ENCODE measurements at regions not wholly inside any gene's neighbourhood (a gene's known extent, or its start where the extent isn't known, plus 50 kb on each side); places are given as distances from the start of the nearest gene placed in this dataset.

DNA sequence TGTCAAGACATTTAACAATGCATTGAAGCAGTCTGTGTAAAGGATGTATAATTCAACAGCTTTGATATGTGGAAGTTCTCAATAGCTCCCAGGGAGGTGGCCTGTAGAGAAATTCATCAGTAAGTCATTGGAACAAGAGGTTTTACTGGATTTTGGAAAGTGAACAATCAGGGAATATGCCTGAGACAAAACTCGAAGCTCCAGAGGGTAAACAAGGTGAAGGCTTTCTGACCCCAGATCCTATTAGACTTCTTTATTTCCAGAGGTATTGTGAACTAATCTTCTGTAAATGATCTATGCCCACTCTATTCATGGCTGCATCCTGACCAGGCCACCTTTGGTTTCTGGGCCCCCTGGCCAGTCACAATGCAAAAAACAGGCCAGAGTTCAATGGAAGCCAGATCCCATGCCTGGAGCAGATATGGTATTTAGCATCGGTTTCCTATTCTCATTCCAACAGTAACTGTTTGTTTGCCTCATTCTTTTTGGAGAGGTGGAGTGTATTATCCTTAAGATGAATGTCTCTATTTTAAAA, 177.3 kb downstream of the SATB1 start:
- TF ChIP-seq EZH2phosphoT487 (IDR thresholded peaks at IDR 0.05; ENCODE audit: unreplicated experiment) (no peak), EZH2 (IDR thresholded peaks at IDR 0.05; ENCODE audit: low read depth, unreplicated experiment) (no peak), POLR2AphosphoS5 (IDR thresholded peaks at IDR 0.05; ENCODE audit: low read depth) (no peak), STAT1 (IDR thresholded peaks at IDR 0.05; ENCODE audit: unreplicated experiment) (no peak)
- TF ChIP-seq, protein P1, sequence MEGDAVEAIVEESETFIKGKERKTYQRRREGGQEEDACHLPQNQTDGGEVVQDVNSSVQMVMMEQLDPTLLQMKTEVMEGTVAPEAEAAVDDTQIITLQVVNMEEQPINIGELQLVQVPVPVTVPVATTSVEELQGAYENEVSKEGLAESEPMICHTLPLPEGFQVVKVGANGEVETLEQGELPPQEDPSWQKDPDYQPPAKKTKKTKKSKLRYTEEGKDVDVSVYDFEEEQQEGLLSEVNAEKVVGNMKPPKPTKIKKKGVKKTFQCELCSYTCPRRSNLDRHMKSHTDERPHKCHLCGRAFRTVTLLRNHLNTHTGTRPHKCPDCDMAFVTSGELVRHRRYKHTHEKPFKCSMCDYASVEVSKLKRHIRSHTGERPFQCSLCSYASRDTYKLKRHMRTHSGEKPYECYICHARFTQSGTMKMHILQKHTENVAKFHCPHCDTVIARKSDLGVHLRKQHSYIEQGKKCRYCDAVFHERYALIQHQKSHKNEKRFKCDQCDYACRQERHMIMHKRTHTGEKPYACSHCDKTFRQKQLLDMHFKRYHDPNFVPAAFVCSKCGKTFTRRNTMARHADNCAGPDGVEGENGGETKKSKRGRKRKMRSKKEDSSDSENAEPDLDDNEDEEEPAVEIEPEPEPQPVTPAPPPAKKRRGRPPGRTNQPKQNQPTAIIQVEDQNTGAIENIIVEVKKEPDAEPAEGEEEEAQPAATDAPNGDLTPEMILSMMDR (conservative IDR thresholded peaks at IDR 0.05; ENCODE audit: low read depth in 2 of 2): no peak
- TF ChIP-seq, protein P2, sequence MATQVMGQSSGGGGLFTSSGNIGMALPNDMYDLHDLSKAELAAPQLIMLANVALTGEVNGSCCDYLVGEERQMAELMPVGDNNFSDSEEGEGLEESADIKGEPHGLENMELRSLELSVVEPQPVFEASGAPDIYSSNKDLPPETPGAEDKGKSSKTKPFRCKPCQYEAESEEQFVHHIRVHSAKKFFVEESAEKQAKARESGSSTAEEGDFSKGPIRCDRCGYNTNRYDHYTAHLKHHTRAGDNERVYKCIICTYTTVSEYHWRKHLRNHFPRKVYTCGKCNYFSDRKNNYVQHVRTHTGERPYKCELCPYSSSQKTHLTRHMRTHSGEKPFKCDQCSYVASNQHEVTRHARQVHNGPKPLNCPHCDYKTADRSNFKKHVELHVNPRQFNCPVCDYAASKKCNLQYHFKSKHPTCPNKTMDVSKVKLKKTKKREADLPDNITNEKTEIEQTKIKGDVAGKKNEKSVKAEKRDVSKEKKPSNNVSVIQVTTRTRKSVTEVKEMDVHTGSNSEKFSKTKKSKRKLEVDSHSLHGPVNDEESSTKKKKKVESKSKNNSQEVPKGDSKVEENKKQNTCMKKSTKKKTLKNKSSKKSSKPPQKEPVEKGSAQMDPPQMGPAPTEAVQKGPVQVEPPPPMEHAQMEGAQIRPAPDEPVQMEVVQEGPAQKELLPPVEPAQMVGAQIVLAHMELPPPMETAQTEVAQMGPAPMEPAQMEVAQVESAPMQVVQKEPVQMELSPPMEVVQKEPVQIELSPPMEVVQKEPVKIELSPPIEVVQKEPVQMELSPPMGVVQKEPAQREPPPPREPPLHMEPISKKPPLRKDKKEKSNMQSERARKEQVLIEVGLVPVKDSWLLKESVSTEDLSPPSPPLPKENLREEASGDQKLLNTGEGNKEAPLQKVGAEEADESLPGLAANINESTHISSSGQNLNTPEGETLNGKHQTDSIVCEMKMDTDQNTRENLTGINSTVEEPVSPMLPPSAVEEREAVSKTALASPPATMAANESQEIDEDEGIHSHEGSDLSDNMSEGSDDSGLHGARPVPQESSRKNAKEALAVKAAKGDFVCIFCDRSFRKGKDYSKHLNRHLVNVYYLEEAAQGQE (IDR thresholded peaks at IDR 0.05; ENCODE audit: unreplicated experiment): no peak
